Nephron (organoid): ENCODE measurements at regions not wholly inside any gene's neighbourhood (a gene's known extent, or its start where the extent isn't known, plus 50 kb on each side); places are given as distances from the start of the nearest gene placed in this dataset.

Source experiments
- H3K27ac Mint-ChIP-seq, 3 experiments: 2 replicates each; pipeline ENCODE4 v1.8.0; 2020; ENCODE audit warnings: mixed read lengths in 3 of 3, mild to moderate bottlenecking in 2 of 3, moderate library complexity in 1 of 3
- H3K27me3 Mint-ChIP-seq: 2 replicates; pipeline ENCODE4 v1.8.0; 2021; ENCODE audit warnings: low read depth, mild to moderate bottlenecking, moderate library complexity, mixed read lengths
- H3K36me3 Mint-ChIP-seq: 2 replicates; pipeline ENCODE4 v1.8.0; 2020; ENCODE audit warnings: low read depth, mixed read lengths
- H3K4me1 Mint-ChIP-seq: 2 replicates; pipeline ENCODE4 v1.8.0; 2020; ENCODE audit warnings: mixed read lengths
- H3K4me3 Mint-ChIP-seq, 3 experiments: 2 replicates each; pipeline ENCODE4 v1.8.0; 2020; ENCODE audit warnings: mild to moderate bottlenecking in 3 of 3, mixed read lengths in 3 of 3, moderate library complexity in 2 of 3
- H3K9me3 Mint-ChIP-seq: 2 replicates; pipeline ENCODE4 v1.8.0; 2020; ENCODE audit warnings: mixed read lengths
- TF ChIP-seq, protein P1 (sequence below), 3 experiments: fragments of 200-600 bp; sonication (generic); IDR thresholded peaks; one replicate each; pipeline ENCODE4 v1.5.0; 2021; ENCODE audit warnings: antibody characterized with exemption in 3 of 3; ENCODE audit not compliant: unreplicated experiment in 3 of 3

DNA sequence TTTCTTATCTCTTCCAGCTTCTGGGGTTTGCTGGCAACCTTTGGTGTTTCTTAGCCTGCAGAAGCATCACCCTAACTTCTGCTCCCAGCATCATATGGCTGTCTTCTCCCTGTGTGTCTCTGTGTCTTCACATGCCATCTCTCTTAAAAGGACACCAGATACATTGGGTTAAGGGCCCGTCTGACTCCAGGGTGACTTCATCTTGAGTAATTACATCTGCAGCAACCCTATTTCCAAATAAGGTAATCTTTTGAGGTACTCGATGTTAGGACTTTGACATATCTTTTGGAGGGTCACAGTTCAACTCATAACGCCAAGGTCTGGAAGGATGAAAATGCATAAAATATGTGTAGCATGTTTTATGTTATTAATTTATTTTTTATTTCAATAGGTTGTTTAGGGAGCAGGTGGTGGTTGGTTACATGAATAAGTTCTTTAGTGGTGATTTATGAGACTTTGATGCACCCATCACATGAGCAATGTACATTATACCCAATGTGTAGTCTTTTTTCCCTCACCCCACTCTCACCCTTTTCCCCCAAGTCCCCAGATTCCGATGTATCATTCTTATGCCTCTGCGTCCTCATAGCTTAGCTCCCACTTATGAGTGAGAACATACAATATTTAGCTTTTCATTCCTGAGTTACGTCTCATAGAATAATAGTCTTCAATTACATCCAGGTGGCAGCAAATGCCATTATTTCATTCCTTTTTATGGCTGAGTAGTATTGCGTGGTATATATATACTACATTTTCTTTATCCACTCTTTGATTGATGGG lies 131.1 kb downstream of the TBXT start:
- Mint-ChIP-seq H3K4me3 (no peak overlapping the region), H3K9me3 (peaks cover 26% of the 10 kb centered on the region), H3K4me1 (peaks cover 4% of the 10 kb centered on the region), H3K27ac (no peak overlapping the region), H3K27me3 (no peaks in the 10 kb centered on the region), H3K36me3 (peaks cover 8% of the 10 kb centered on the region)
- TF ChIP-seq, protein P1, sequence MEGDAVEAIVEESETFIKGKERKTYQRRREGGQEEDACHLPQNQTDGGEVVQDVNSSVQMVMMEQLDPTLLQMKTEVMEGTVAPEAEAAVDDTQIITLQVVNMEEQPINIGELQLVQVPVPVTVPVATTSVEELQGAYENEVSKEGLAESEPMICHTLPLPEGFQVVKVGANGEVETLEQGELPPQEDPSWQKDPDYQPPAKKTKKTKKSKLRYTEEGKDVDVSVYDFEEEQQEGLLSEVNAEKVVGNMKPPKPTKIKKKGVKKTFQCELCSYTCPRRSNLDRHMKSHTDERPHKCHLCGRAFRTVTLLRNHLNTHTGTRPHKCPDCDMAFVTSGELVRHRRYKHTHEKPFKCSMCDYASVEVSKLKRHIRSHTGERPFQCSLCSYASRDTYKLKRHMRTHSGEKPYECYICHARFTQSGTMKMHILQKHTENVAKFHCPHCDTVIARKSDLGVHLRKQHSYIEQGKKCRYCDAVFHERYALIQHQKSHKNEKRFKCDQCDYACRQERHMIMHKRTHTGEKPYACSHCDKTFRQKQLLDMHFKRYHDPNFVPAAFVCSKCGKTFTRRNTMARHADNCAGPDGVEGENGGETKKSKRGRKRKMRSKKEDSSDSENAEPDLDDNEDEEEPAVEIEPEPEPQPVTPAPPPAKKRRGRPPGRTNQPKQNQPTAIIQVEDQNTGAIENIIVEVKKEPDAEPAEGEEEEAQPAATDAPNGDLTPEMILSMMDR (IDR thresholded peaks at IDR 0.05; ENCODE audit: unreplicated experiment in 3 of 3) = no peak

DNA sequence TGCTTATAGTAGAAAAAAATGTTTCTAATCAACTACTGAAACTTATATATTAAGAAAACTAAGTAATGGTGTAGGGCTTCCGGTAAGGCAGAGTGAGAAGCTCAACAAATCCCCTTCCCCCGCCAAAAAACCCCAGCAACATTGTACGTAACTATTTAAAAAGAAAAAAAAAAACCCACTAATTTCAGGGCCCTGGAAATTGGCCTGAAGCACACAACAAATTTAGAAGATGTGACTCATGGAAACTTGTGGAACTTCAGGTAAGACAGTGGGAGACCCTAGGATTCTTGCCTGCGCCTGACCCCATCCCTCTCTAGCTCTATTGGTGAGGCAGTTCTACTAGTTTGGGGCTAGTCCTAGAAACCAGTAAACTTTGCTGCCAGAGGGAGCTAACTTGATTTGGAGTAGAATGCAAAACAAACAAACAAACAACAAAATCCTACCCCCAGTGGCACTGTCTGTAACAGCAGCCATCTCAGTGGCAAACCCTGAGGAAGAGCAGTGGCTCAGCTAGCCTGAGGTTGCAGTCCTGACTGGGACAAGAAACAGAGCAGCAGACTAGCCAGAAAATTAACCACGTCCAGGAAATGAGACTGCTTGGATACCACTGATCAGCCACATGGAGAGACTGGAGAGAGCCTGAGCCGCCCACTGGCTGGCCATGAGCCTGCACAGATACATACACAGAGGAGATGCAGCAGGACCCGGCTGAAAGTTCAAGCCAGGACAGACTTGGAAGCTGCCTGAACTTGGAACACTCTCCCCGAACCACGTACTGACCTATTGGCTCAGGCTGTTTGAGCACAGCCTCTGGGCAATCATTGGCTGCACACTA lies 135.1 kb downstream of the TBXT start:
- Mint-ChIP-seq H3K36me3 (no peaks in the 10 kb centered on the region), H3K27ac (no peak overlapping the region), H3K9me3 (peaks cover 8% of the 10 kb centered on the region), H3K27me3 (peaks cover 5% of the 10 kb centered on the region), H3K4me3 (no peak overlapping the region), H3K4me1 (peaks cover 4% of the 10 kb centered on the region)
- TF ChIP-seq, protein P1 (IDR thresholded peaks at IDR 0.05; ENCODE audit: unreplicated experiment in 3 of 3) = no peak

GRCh38 chr6:166031275-166031674 lies 136.4 kb downstream of the TBXT start:
- TF ChIP-seq, protein P1 (IDR thresholded peaks at IDR 0.05; ENCODE audit: unreplicated experiment in 3 of 3) = no peak
- Mint-ChIP-seq H3K4me1 (peaks cover 4% of the 10 kb centered on the region), H3K27ac (no peak overlapping the region), H3K9me3 (no peaks in the 10 kb centered on the region), H3K27me3 (peaks cover 11% of the 10 kb centered on the region), H3K36me3 (no peaks in the 10 kb centered on the region), H3K4me3 (no peak overlapping the region)

DNA sequence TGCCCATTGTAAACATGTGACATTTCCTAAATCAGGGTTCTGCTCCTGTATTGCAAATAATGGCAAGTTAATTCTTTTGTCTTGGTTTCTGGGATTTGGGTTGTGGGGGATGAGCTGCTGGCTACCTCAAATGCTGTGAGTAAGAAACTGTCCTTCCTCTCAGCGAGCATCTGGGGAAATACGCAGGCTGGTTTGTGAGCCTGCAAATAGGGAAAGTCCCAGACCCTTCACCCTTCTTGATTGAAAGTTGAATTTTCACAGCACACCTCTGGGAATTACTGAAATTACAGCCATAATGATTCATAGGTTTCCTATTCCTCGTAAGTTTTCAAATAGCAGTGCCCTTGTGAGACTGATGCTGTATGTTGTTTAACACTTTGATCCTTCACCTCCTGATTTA lies 138.1 kb downstream of the TBXT start:
- Mint-ChIP-seq H3K4me1 (peaks cover 4% of the 10 kb centered on the region), H3K36me3 (no peaks in the 10 kb centered on the region), H3K9me3 (no peaks in the 10 kb centered on the region), H3K27ac (no peak overlapping the region), H3K4me3 (no peak overlapping the region), H3K27me3 (peaks cover 15% of the 10 kb centered on the region)
- TF ChIP-seq, protein P1 (IDR thresholded peaks at IDR 0.05; ENCODE audit: unreplicated experiment in 3 of 3) = no peak

GRCh38 chr6:166027761-166028160 lies 139.9 kb downstream of the TBXT start:
- Mint-ChIP-seq H3K27me3 (peaks cover 15% of the 10 kb centered on the region), H3K9me3 (peaks cover 2% of the 10 kb centered on the region), H3K27ac (no peak overlapping the region), H3K36me3 (no peaks in the 10 kb centered on the region), H3K4me1 (peaks cover under 1% of the 10 kb centered on the region), H3K4me3 (no peak overlapping the region)
- TF ChIP-seq, protein P1 (IDR thresholded peaks at IDR 0.05; ENCODE audit: unreplicated experiment in 3 of 3) = no peak
